ENCODE measurements at regions not wholly inside any gene's neighbourhood (a gene's known extent, or its start where the extent isn't known, plus 50 kb on each side); places are given as distances from the start of the nearest gene placed in this dataset.
"Not testable (repeated sequence)": the region's sequence is repeated elsewhere in the genome, so short reads cannot be mapped to it uniquely, and the experiment has no call there.

- no peak for ATAC-seq
- no peak for DNase-seq (ENCODE audit: low spot score)
Observed at GRCh38 chr5:99765011-99765410, 770.2 kb upstream of the FAM174A start.

- DNase-seq (ENCODE audit: low spot score) (no peak), ATAC-seq (no peak)
Observed at GRCh38 chr5:99763021-99763774, 772.0 kb upstream of the FAM174A start.

- no peak for ATAC-seq
Observed at GRCh38 chr5:99747342-99747741, 787.8 kb upstream of the FAM174A start.

GRCh38 chr5:99733146-99733545 is 802.0 kb upstream of the FAM174A start:
- ATAC-seq; DNase-seq (ENCODE audit: low spot score): not testable (repeated sequence)

More at GRCh38 chr5:99747342-99747741, 787.8 kb upstream of the FAM174A start:
- no peak for DNase-seq (ENCODE audit: low spot score)

GRCh38 chr5:99730653-99731052 is 801.8 kb upstream of the CHD1 start:
- ATAC-seq; DNase-seq (ENCODE audit: low spot score): not testable (repeated sequence)

GRCh38 chr5:99724732-99725290 is 796.0 kb upstream of the CHD1 start:
- no peak for DNase-seq (ENCODE audit: low spot score)
- no peak for ATAC-seq

GRCh38 chr5:99721506-99721905 is 792.7 kb upstream of the CHD1 start:
- no peak for ATAC-seq
- DNase-seq (ENCODE audit: low spot score), result no peak

- no peak for ATAC-seq
- no peak for DNase-seq (ENCODE audit: low spot score)
Observed at GRCh38 chr5:99715921-99716320, 787.1 kb upstream of the CHD1 start.

- ATAC-seq (no peak), DNase-seq (ENCODE audit: low spot score) (no peak)
Observed at GRCh38 chr5:99706160-99706559, 777.4 kb upstream of the CHD1 start.

- DNase-seq (ENCODE audit: low spot score) (no peak), ATAC-seq (no peak)
Observed at GRCh38 chr5:99702565-99702964, 773.8 kb upstream of the CHD1 start.

- ATAC-seq (no peak), DNase-seq (ENCODE audit: low spot score) (no peak)
Observed at GRCh38 chr5:99694884-99695283, 766.1 kb upstream of the CHD1 start.

GRCh38 chr5:99686538-99686937 is 757.7 kb upstream of the CHD1 start:
- ATAC-seq (no peak), DNase-seq (ENCODE audit: low spot score) (no peak)

- ATAC-seq, result no peak
- no peak for DNase-seq (ENCODE audit: low spot score)
Observed at GRCh38 chr5:99675974-99676373, 747.2 kb upstream of the CHD1 start.

- ATAC-seq (no peak), DNase-seq (ENCODE audit: low spot score) (no peak)
Observed at GRCh38 chr5:99674101-99674500, 745.3 kb upstream of the CHD1 start.

GRCh38 chr5:99664972-99665371 is 736.2 kb upstream of the CHD1 start:
- DNase-seq (ENCODE audit: low spot score) (no peak), ATAC-seq (no peak)

GRCh38 chr5:99651298-99651697 is 722.5 kb upstream of the CHD1 start:
- ATAC-seq (no peak), DNase-seq (ENCODE audit: low spot score) (no peak)

- no peak for ATAC-seq
Observed at GRCh38 chr5:99646011-99646647, 717.3 kb upstream of the CHD1 start.

GRCh38 chr5:99644822-99645221 is 716.0 kb upstream of the CHD1 start:
- DNase-seq (ENCODE audit: low spot score), result no peak
- ATAC-seq, result no peak

More at GRCh38 chr5:99646011-99646647, 717.3 kb upstream of the CHD1 start:
- DNase-seq (ENCODE audit: low spot score), result no peak

GRCh38 chr5:99640646-99641045 is 711.8 kb upstream of the CHD1 start:
- ATAC-seq, result no peak
- DNase-seq (ENCODE audit: low spot score), result no peak

- no peak for DNase-seq (ENCODE audit: low spot score)
- no peak for ATAC-seq
Observed at GRCh38 chr5:99639905-99640304, 711.1 kb upstream of the CHD1 start.

- no peak for ATAC-seq
- DNase-seq (ENCODE audit: low spot score), result no peak
Observed at GRCh38 chr5:99636663-99637062, 707.9 kb upstream of the CHD1 start.
